GM12878 (cell line): ENCODE measurements at regions not wholly inside any gene's neighbourhood (a gene's known extent, or its start where the extent isn't known, plus 50 kb on each side); places are given as distances from the start of the nearest gene placed in this dataset.

Experiments used
- ATAC-seq: fragments of 200-7000 bp; cut with Tn5 transposase; 3 replicates; pipeline ENCODE4 v1.9.1; 2020; ENCODE audit warnings: mild to moderate bottlenecking, moderate library complexity
- BruUV-seq: library from RNA; stranded (reverse); fragments of 400-500 nt; replicated peaks from 2 replicates; lab custom pipeline; 2021; lab: Mats Ljungman, UMichigan
- CTCF ChIA-PET: fragments of 300-600 bp; sonication (Branson Sonifier 250); formaldehyde crosslinking; extraction: SDS; loops from one replicate; lab custom pipeline; 2021; ENCODE audit warnings: inconsistent platforms; lab: Yijun Ruan, JAX
- POLR2A ChIA-PET: fragments of 350-600 bp; formaldehyde crosslinking; extraction: SDS; loops from one replicate; lab custom pipeline; 2021; ENCODE audit warnings: inconsistent platforms; lab: Charles Lee
- RAD21 ChIA-PET: fragments of 300-600 bp; sonication (Branson Sonifier 250); formaldehyde crosslinking; loops from one replicate; lab custom pipeline; 2023; ENCODE audit warnings: antibody characterized with exemption; ENCODE audit not compliant: unreplicated experiment; lab: Charles Lee
- SMC1A ChIA-PET: fragments of 300-600 bp; sonication (Branson Sonifier 250); formaldehyde crosslinking; loops from one replicate; lab custom pipeline; 2023; ENCODE audit not compliant: unreplicated experiment, uncharacterized antibody; lab: Charles Lee
- DNase-seq: peaks from one replicate; pipeline ENCODE4 v3.0.0-alpha.2; 2011; ENCODE audit warnings: low read depth, low spot score
- FAIRE-seq: peaks from 3 replicates; lab custom pipeline; 2011; peaks lifted over from hg19 to GRCh38; lab: Jason Lieb, UNC
- H2AFZ ChIP-seq: 2 replicates; pipeline ENCODE4 v1.6.0; 2011; ENCODE audit warnings: low read depth, low read length, control low read depth; ENCODE audit not compliant: control insufficient read depth
- H3K27ac ChIP-seq: 2 replicates; pipeline ENCODE4 v1.5.1; 2011; ENCODE audit warnings: control low read depth; ENCODE audit not compliant: control insufficient read depth, insufficient read depth
- H3K27me3 ChIP-seq, 2 experiments: replicated peaks in 1 of 2; 2 replicates each; pipeline versions ENCODE4 v1.6.0 to v1.6.1; 2011; ENCODE audit warnings: low read length in 1 of 2; ENCODE audit not compliant: control insufficient read depth in 2 of 2, insufficient read depth in 2 of 2
- H3K36me3 ChIP-seq, 2 experiments: 2 replicates each; pipeline ENCODE4 v1.5.1; 2011; ENCODE audit warnings: low read length in 1 of 2; ENCODE audit not compliant: control insufficient read depth in 2 of 2, insufficient read depth in 2 of 2
- H3K4me1 ChIP-seq: 2 replicates; pipeline ENCODE4 v1.6.1; 2011; ENCODE audit warnings: mild to moderate bottlenecking, low read length, moderate library complexity, mixed read lengths; ENCODE audit not compliant: control insufficient read depth, insufficient read depth
- H3K4me2 ChIP-seq: 2 replicates; pipeline ENCODE4 v1.6.0; 2011; ENCODE audit warnings: control low read depth; ENCODE audit not compliant: control insufficient read depth, insufficient read depth
- H3K4me3 ChIP-seq: fragments of 200-600 bp; sonication (generic); 2 replicates; pipeline ENCODE4 v1.5.1; 2016
- H3K79me2 ChIP-seq: 2 replicates; pipeline ENCODE4 v1.6.0; 2011; ENCODE audit warnings: low read length; ENCODE audit not compliant: control insufficient read depth, insufficient read depth
- H3K9ac ChIP-seq: 2 replicates; pipeline ENCODE4 v1.8.0; 2011; ENCODE audit warnings: low read length, control low read depth, mixed read lengths; ENCODE audit not compliant: control insufficient read depth, insufficient read depth
- H3K9me3 ChIP-seq: replicated peaks from 3 replicates; pipeline ENCODE4 v1.5.1; 2011; ENCODE audit warnings: mild to moderate bottlenecking, low read length; ENCODE audit not compliant: control insufficient read depth, insufficient read depth
- H4K20me1 ChIP-seq: 2 replicates; pipeline ENCODE4 v1.6.0; 2011; ENCODE audit not compliant: control insufficient read depth, insufficient read depth
- HDGF ChIP-seq: fragments of 450-650 bp; IDR thresholded peaks from 2 replicates; pipeline ENCODE4 v1.6.1; 2016; ENCODE audit warnings: antibody characterized with exemption
- HSF1 ChIP-seq: fragments of 150-350 bp; IDR thresholded peaks from 2 replicates; pipeline ENCODE4 v1.6.1; 2014; ENCODE audit warnings: mild to moderate bottlenecking, low read depth, low read length
- IKZF1 ChIP-seq: fragments of 450-650 bp; conservative IDR thresholded peaks from 2 replicates; pipeline ENCODE4 v1.6.1; 2017; ENCODE audit warnings: antibody characterized with exemption, mild to moderate bottlenecking
- MAX ChIP-seq: IDR thresholded peaks from 2 replicates; pipeline ENCODE4 v1.6.1; 2012; ENCODE audit warnings: low read depth, low read length, improper control_type of control experiment
- MEF2B ChIP-seq: fragments of 450-650 bp; IDR thresholded peaks from 2 replicates; pipeline ENCODE4 v1.6.1; 2018; ENCODE audit warnings: mild to moderate bottlenecking, moderate library complexity; ENCODE audit not compliant: partially characterized antibody, poor library complexity, severe bottlenecking
- MLLT1 ChIP-seq: fragments of 450-650 bp; IDR thresholded peaks from 2 replicates; pipeline ENCODE4 v1.6.1; 2016; ENCODE audit warnings: mild to moderate bottlenecking
- MXI1 ChIP-seq: fragments of 150-350 bp; IDR thresholded peaks from 2 replicates; pipeline ENCODE4 v1.6.1; 2011; ENCODE audit warnings: low read depth, mild to moderate bottlenecking, inconsistent platforms, low read length, improper control_type of control experiment
- NKRF ChIP-seq: fragments of 450-650 bp; conservative IDR thresholded peaks from 2 replicates; pipeline ENCODE4 v1.6.1; 2017; ENCODE audit warnings: mild to moderate bottlenecking, moderate library complexity
- NRF1 ChIP-seq: conservative IDR thresholded peaks from 2 replicates; pipeline ENCODE4 v1.6.1; 2011; ENCODE audit warnings: mild to moderate bottlenecking, low read depth, low read length, improper control_type of control experiment
- PAX5 ChIP-seq: IDR thresholded peaks from 2 replicates; pipeline ENCODE4 v1.6.1; 2011; ENCODE audit warnings: low read depth, low read length, borderline replicate concordance
- PBX3 ChIP-seq: IDR thresholded peaks from 2 replicates; pipeline ENCODE4 v1.6.1; 2011; ENCODE audit warnings: mild to moderate bottlenecking, low read depth, low read length, moderate library complexity; ENCODE audit not compliant: insufficient replicate concordance
- SIX5 ChIP-seq: IDR thresholded peaks from 2 replicates; pipeline ENCODE4 v1.6.1; 2011; ENCODE audit warnings: mild to moderate bottlenecking, low read depth, low read length, moderate library complexity; ENCODE audit not compliant: severe bottlenecking
- TCF3 ChIP-seq: IDR thresholded peaks from 2 replicates; pipeline ENCODE4 v1.6.1; 2012; ENCODE audit warnings: low read depth, mild to moderate bottlenecking, low read length, borderline replicate concordance; ENCODE audit not compliant: insufficient read depth
- ZNF207 ChIP-seq: fragments of 450-650 bp; IDR thresholded peaks from 2 replicates; pipeline ENCODE4 v1.6.1; 2014; ENCODE audit warnings: antibody characterized with exemption, mild to moderate bottlenecking, borderline replicate concordance
- ZZZ3 ChIP-seq: IDR thresholded peaks from 2 replicates; pipeline ENCODE4 v1.6.1; 2011; ENCODE audit warnings: low read depth; ENCODE audit not compliant: control insufficient read depth, insufficient read length
- WGBS: methylation state at CpG from one replicate; pipeline ENCODE4 v1.1.6; 2016; ENCODE audit warnings: low lambda C conversion rate; ENCODE audit not compliant: insufficient replicate concordance, insufficient coverage; ENCODE audit errors: missing lambda C conversion rate; 5-methylcytosine and 5-hydroxymethylcytosine counted together
- in situ Hi-C: fragments of 300-500 bp; cut with MboI; formaldehyde crosslinking; loops from 9 replicates; pipeline ENCODE4 v1.14.3; 2018; ENCODE audit warnings: mixed read lengths
- intact Hi-C: fragments of 100-400 bp; cut with micrococcal nuclease; formaldehyde crosslinking; loops from one replicate; pipeline ENCODE4 v1.14.2; 2022; ENCODE audit not compliant: unreplicated experiment

GRCh38 chr9:15103290-15103689 is 193.1 kb upstream of the FREM1 start (continued):
- no peak for TF ChIP-seq SIX5

- ChIA-PET POLR2A (no interaction called here), SMC1A (interaction anchor here (1.1 kb wide), 1 partner anchor 19 kb away, joined by 3 read pairs; no protein-coding TSS in a partner anchor)
- no peak for ATAC-seq
- TF ChIP-seq HSF1 = no peak
- TF ChIP-seq ZZZ3 = no peak
- no peak for TF ChIP-seq NRF1
- no peak for TF ChIP-seq MAX
- no peak for TF ChIP-seq MLLT1
- TF ChIP-seq PAX5 = no peak
- no peak for TF ChIP-seq MEF2B
- TF ChIP-seq TCF3 = no peak
- no peak for TF ChIP-seq PBX3
- no peak for TF ChIP-seq MXI1
- no peak for TF ChIP-seq NKRF
- no peak for TF ChIP-seq ZNF207
- TF ChIP-seq IKZF1 = no peak
- no peak for TF ChIP-seq HDGF
These were observed 190.9 kb upstream of the FREM1 start for GRCh38 chr9:15101095-15101494.

More at GRCh38 chr9:15101095-15101494, 190.9 kb upstream of the FREM1 start:
- H2AFZ ChIP-seq = no peak overlapping the region
- H3K4me3 ChIP-seq = no peak overlapping the region
- CTCF ChIA-PET = interaction anchor here (2.4 kb wide), 1 partner anchor 34 kb away, joined by 6 read pairs; no protein-coding TSS in a partner anchor
- no peaks in the 10 kb centered on the region for H3K4me1 ChIP-seq
- no peak for DNase-seq
- no peak overlapping the region for H3K9ac ChIP-seq
- H3K4me2 ChIP-seq = no peak overlapping the region
- H3K79me2 ChIP-seq = no peaks in the 10 kb centered on the region
- no TSS peak for BruUV-seq
- no peaks in the 10 kb centered on the region for H3K36me3 ChIP-seq
- RAD21 ChIA-PET = interaction anchor here (1.8 kb wide), 1 partner anchor 34 kb away, joined by 4 read pairs; no protein-coding TSS in a partner anchor
- H3K27ac ChIP-seq = no peak overlapping the region
- WGBS = 36% methylated on average over 7 of the region's 7 CpGs
- in situ Hi-C loops = no loop called here
- no peak for FAIRE-seq
- no peaks in the 10 kb centered on the region for H4K20me1 ChIP-seq
- no peaks in the 10 kb centered on the region for H3K9me3 ChIP-seq
- intact Hi-C loops = loop anchor here (10.0 kb wide), 1 partner anchor 504 kb away; no protein-coding TSS in a partner anchor
- no peaks in the 10 kb centered on the region for H3K27me3 ChIP-seq
